GM12878 (cell line): ENCODE measurements at regions not wholly inside any gene's neighbourhood (a gene's known extent, or its start where the extent isn't known, plus 50 kb on each side); places are given as distances from the start of the nearest gene placed in this dataset.

Experiments used
- ATAC-seq: fragments of 200-7000 bp; cut with Tn5 transposase; 3 replicates; pipeline ENCODE4 v1.9.1; 2020; ENCODE audit warnings: mild to moderate bottlenecking, moderate library complexity
- BruUV-seq: library from RNA; stranded (reverse); fragments of 400-500 nt; replicated peaks from 2 replicates; lab custom pipeline; 2021; lab: Mats Ljungman, UMichigan
- CTCF ChIA-PET: fragments of 300-600 bp; sonication (Branson Sonifier 250); formaldehyde crosslinking; extraction: SDS; loops from one replicate; lab custom pipeline; 2021; ENCODE audit warnings: inconsistent platforms; lab: Yijun Ruan, JAX
- POLR2A ChIA-PET: fragments of 350-600 bp; formaldehyde crosslinking; extraction: SDS; loops from one replicate; lab custom pipeline; 2021; ENCODE audit warnings: inconsistent platforms; lab: Charles Lee
- RAD21 ChIA-PET: fragments of 300-600 bp; sonication (Branson Sonifier 250); formaldehyde crosslinking; loops from one replicate; lab custom pipeline; 2023; ENCODE audit warnings: antibody characterized with exemption; ENCODE audit not compliant: unreplicated experiment; lab: Charles Lee
- SMC1A ChIA-PET: fragments of 300-600 bp; sonication (Branson Sonifier 250); formaldehyde crosslinking; loops from one replicate; lab custom pipeline; 2023; ENCODE audit not compliant: unreplicated experiment, uncharacterized antibody; lab: Charles Lee
- DNase-seq: peaks from one replicate; pipeline ENCODE4 v3.0.0-alpha.2; 2011; ENCODE audit warnings: low read depth, low spot score
- FAIRE-seq: peaks from 3 replicates; lab custom pipeline; 2011; peaks lifted over from hg19 to GRCh38; lab: Jason Lieb, UNC
- H2AFZ ChIP-seq: 2 replicates; pipeline ENCODE4 v1.6.0; 2011; ENCODE audit warnings: low read depth, low read length, control low read depth; ENCODE audit not compliant: control insufficient read depth
- H3K27ac ChIP-seq: 2 replicates; pipeline ENCODE4 v1.5.1; 2011; ENCODE audit warnings: control low read depth; ENCODE audit not compliant: control insufficient read depth, insufficient read depth
- H3K27me3 ChIP-seq, 2 experiments: replicated peaks in 1 of 2; 2 replicates each; pipeline versions ENCODE4 v1.6.0 to v1.6.1; 2011; ENCODE audit warnings: low read length in 1 of 2; ENCODE audit not compliant: control insufficient read depth in 2 of 2, insufficient read depth in 2 of 2
- H3K36me3 ChIP-seq, 2 experiments: 2 replicates each; pipeline ENCODE4 v1.5.1; 2011; ENCODE audit warnings: low read length in 1 of 2; ENCODE audit not compliant: control insufficient read depth in 2 of 2, insufficient read depth in 2 of 2
- H3K4me1 ChIP-seq: 2 replicates; pipeline ENCODE4 v1.6.1; 2011; ENCODE audit warnings: mild to moderate bottlenecking, low read length, moderate library complexity, mixed read lengths; ENCODE audit not compliant: control insufficient read depth, insufficient read depth
- H3K4me2 ChIP-seq: 2 replicates; pipeline ENCODE4 v1.6.0; 2011; ENCODE audit warnings: control low read depth; ENCODE audit not compliant: control insufficient read depth, insufficient read depth
- H3K4me3 ChIP-seq: fragments of 200-600 bp; sonication (generic); 2 replicates; pipeline ENCODE4 v1.5.1; 2016
- H3K79me2 ChIP-seq: 2 replicates; pipeline ENCODE4 v1.6.0; 2011; ENCODE audit warnings: low read length; ENCODE audit not compliant: control insufficient read depth, insufficient read depth
- H3K9ac ChIP-seq: 2 replicates; pipeline ENCODE4 v1.8.0; 2011; ENCODE audit warnings: low read length, control low read depth, mixed read lengths; ENCODE audit not compliant: control insufficient read depth, insufficient read depth
- H3K9me3 ChIP-seq: replicated peaks from 3 replicates; pipeline ENCODE4 v1.5.1; 2011; ENCODE audit warnings: mild to moderate bottlenecking, low read length; ENCODE audit not compliant: control insufficient read depth, insufficient read depth
- H4K20me1 ChIP-seq: 2 replicates; pipeline ENCODE4 v1.6.0; 2011; ENCODE audit not compliant: control insufficient read depth, insufficient read depth
- ATF7 ChIP-seq: fragments of 450-650 bp; IDR thresholded peaks from 2 replicates; pipeline ENCODE4 v1.6.1; 2016; ENCODE audit warnings: low read depth, mild to moderate bottlenecking
- CEBPB ChIP-seq, 2 experiments: fragments of 150-350 bp in 1 of 2; IDR thresholded peaks; 2 replicates each; pipeline ENCODE4 v1.6.1; 2012 to 2014; ENCODE audit warnings: low read depth in 2 of 2, low read length in 2 of 2, borderline replicate concordance in 1 of 2, inconsistent platforms in 1 of 2
- EED ChIP-seq: sonication (generic); IDR thresholded peaks from 2 replicates; pipeline ENCODE4 v1.6.1; 2016; ENCODE audit warnings: antibody characterized with exemption, low read depth
- NFXL1 ChIP-seq: fragments of 450-650 bp; IDR thresholded peaks from 2 replicates; pipeline ENCODE4 v1.6.1; 2017; ENCODE audit warnings: antibody characterized with exemption, mild to moderate bottlenecking, borderline replicate concordance
- POLR2AphosphoS5 ChIP-seq: IDR thresholded peaks from 2 replicates; pipeline ENCODE4 v1.6.1; 2011; ENCODE audit warnings: mild to moderate bottlenecking, low read length, inconsistent platforms
- SMARCA5 ChIP-seq: fragments of 450-650 bp; IDR thresholded peaks from 2 replicates; pipeline ENCODE4 v1.6.1; 2017; ENCODE audit warnings: mild to moderate bottlenecking
- ZNF24 ChIP-seq: fragments of 450-650 bp; IDR thresholded peaks from 2 replicates; pipeline ENCODE4 v1.6.1; 2017; ENCODE audit warnings: antibody characterized with exemption, mild to moderate bottlenecking
- WGBS: methylation state at CpG from one replicate; pipeline ENCODE4 v1.1.6; 2016; ENCODE audit warnings: low lambda C conversion rate; ENCODE audit not compliant: insufficient replicate concordance, insufficient coverage; ENCODE audit errors: missing lambda C conversion rate; 5-methylcytosine and 5-hydroxymethylcytosine counted together
- in situ Hi-C: fragments of 300-500 bp; cut with MboI; formaldehyde crosslinking; loops from 9 replicates; pipeline ENCODE4 v1.14.3; 2018; ENCODE audit warnings: mixed read lengths
- intact Hi-C: fragments of 100-400 bp; cut with micrococcal nuclease; formaldehyde crosslinking; loops from one replicate; pipeline ENCODE4 v1.14.2; 2022; ENCODE audit not compliant: unreplicated experiment

DNA sequence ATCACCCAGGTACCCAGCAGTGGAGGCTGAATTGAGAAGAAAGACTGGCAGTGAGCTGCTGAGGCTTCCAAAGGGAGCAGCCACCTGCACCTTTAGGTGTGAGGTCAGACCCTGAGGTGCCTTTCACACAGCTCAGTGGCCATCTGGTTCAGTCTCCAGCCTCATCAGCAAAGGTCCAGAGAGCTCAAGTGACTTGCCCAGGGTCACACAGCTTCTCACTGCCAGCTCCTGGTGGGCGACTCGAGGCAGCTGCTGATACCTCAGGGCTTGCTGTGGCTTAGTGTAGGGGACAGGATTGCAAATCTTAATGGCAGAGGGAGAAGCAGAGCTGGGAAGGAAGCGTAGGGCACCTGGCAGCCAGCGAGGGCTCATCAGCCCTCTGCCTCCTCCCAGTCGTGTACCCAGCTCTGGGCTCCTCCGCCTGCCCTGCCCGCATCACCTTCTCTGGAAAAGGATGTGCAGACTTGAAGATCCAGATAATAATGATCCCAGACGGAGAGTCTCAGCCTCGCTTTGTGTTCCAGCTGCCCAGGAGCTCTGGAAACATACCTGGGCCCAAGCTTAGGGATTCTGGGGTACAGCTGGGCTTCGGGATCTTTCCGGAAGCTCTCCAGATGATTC, 165.3 kb upstream of the GSE1 start:
- ChIA-PET CTCF (interaction anchor here (0.5 to 3.2 kb wide), 18 partner anchors 26 to 701 kb away, joined by 3 to 16 read pairs (median 3); no protein-coding TSS in a partner anchor), SMC1A (interaction anchor here (0.6 to 2.2 kb wide), 10 partner anchors 11 to 333 kb away, joined by 3 to 7 read pairs (median 3); partner anchors contain the start of gene GSE1), RAD21 (interaction anchor here (0.6 to 2.0 kb wide), 8 partner anchors 43 to 268 kb away, joined by 3 to 12 read pairs (median 5); no protein-coding TSS in a partner anchor), POLR2A (interaction anchor here (1.5 kb wide), 1 partner anchor 107 kb away, joined by 3 read pairs; no protein-coding TSS in a partner anchor)
- H2AFZ ChIP-seq = peak overlapping the region; percentile 23; the same call in 1 of the 2 replicates
- 59% methylated on average over 11 of the region's 11 CpGs for WGBS
- no peak overlapping the region for H3K9ac ChIP-seq
- H4K20me1 ChIP-seq = no peaks in the 10 kb centered on the region
- BruUV-seq = no TSS peak
- ATAC-seq (peak; percentile 23), FAIRE-seq (no peak), DNase-seq (no peak)
- H3K36me3 ChIP-seq = no peaks in the 10 kb centered on the region
- peak overlapping the region; percentile 17; the same call in 1 of the 2 replicates for H3K4me2 ChIP-seq
- H3K4me3 ChIP-seq = no peak overlapping the region
- no peaks in the 10 kb centered on the region for H3K79me2 ChIP-seq
- no peaks in the 10 kb centered on the region for H3K9me3 ChIP-seq
- no peak overlapping the region for H3K27ac ChIP-seq
- TF ChIP-seq EED (no peak), POLR2AphosphoS5 (no peak), ATF7 (no peak), NFXL1 (no peak), ZNF24 (no peak), CEBPB (IDR thresholded peaks at IDR 0.05; ENCODE audit: borderline replicate concordance in 1 of 2, low read depth in 2 of 2, low read length in 2 of 2) (no peak), SMARCA5 (0 out of 2 replicates have a peak, but pooled peaks have one; percentile 42)
- no peaks in the 10 kb centered on the region; a peak in 1 of 4 replicates for H3K27me3 ChIP-seq
- peaks cover 26% of the 10 kb centered on the region for H3K4me1 ChIP-seq
- intact Hi-C loops (loop anchor here (10.0 kb wide), 1 partner anchor 107 kb away; no protein-coding TSS in a partner anchor), in situ Hi-C loops (loop anchor here (25.0 kb wide), 1 partner anchor 164 kb away; the partner anchor contains the start of gene GSE1)
